ENCODE measurements at regions not wholly inside any gene's neighbourhood (a gene's known extent, or its start where the extent isn't known, plus 50 kb on each side); places are given as distances from the start of the nearest gene placed in this dataset.

DNA sequence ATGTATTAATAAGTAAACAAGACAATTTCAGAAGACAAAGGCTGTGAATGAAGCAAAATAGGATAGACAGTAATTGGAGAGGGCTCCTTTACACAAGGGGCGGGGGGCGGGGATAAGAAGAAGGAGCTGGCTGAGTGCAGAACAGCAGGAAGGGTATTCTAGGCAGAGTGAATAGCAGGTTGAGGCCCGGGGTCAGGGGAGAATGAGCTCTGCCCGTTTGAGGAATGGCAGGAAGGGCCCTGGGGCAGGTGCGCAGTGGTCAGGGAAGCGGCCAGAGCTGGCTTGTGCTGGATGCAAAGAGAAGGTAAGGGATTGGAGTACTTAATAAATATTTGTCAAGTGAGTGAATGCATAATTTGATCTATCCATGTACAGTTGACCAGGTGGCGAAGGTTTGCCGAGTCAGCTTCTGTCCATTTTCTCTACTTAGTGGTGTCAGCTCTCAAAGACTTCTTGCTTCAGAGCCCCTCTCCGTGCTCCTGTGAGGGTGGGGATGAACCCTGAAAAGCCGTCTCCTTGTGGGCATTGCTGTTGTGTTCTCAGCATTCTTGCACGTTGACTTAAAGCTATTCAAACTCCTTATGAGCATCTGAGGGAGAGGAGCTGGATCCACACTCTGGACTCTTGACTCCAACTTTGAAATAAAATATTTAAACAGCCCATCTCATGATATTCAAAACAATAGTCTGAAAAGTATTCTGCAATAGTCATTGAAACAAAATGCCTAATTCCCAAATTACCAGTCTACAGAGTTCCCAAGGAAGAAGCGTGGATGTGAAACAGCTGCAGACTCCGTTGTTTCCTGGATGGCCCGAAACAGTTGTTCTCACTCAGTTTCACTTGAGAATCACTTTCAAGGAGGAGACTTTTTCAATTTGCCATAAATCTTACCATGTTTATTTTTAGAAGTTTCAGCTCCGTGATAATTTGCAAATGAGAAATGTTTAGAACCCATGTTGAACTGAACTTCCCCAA, 105.1 kb downstream of the EDN3 start:
- TF ChIP-seq POLR2A (IDR thresholded peaks at IDR 0.05) (no peak), CTCF (IDR thresholded peaks at IDR 0.05) (no peak)
- no peak overlapping the region for H3K4me3 ChIP-seq
- H3K27me3 ChIP-seq: peaks cover 0 to 48% of the 10 kb centered on the region in 2 donors
- no peak for DNase-seq
- intact Hi-C loops (cut with DNase I; ENCODE audit: low total_unique reads): no loop called here
- H3K4me1 ChIP-seq: no peaks in the 10 kb centered on the region
- no peaks in the 10 kb centered on the region for H3K9me3 ChIP-seq
- H3K27ac ChIP-seq: no peak overlapping the region
- no peaks in the 10 kb centered on the region for H3K36me3 ChIP-seq

DNA sequence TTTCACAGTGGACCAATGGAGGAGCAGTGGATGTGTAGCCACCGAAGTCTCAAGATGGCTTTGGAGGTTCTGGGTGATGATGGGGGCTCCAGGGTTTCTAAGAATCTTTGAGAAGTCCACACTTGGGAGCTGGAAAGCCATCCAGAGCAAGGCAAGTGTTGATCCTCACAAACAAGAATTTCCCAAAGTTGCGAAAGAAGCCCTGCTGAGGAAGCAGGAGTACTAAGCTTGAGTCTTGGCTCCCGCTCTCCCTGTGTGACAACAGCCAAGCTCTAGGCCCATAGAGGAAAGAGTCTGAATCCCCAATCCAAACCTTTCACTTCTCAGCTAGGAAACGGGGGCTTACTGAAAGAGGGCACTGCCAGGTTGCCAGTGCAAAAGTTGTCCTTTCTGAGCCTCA, 106.0 kb downstream of the EDN3 start:
- Histone ChIP-seq H3K27ac (no peak overlapping the region), H3K27me3 (peaks cover 0 to 42% of the 10 kb centered on the region in 2 donors), H3K4me1 (no peaks in the 10 kb centered on the region), H3K4me3 (no peak overlapping the region), H3K9me3 (no peaks in the 10 kb centered on the region), H3K36me3 (no peaks in the 10 kb centered on the region)
- intact Hi-C loops (cut with DNase I; ENCODE audit: low total_unique reads): no loop called here
- TF ChIP-seq POLR2A (IDR thresholded peaks at IDR 0.05): no peak
- no peak for TF ChIP-seq CTCF (IDR thresholded peaks at IDR 0.05)
- DNase-seq: no peak

- H3K9me3 ChIP-seq: no peaks in the 10 kb centered on the region
- TF ChIP-seq POLR2A (IDR thresholded peaks at IDR 0.05): no peak
- no peak for TF ChIP-seq CTCF (IDR thresholded peaks at IDR 0.05)
- no peak overlapping the region for H3K27ac ChIP-seq
- intact Hi-C loops (cut with DNase I; ENCODE audit: low total_unique reads): no loop called here
- no peaks in the 10 kb centered on the region for H3K4me1 ChIP-seq
- H3K36me3 ChIP-seq: no peaks in the 10 kb centered on the region
- no peak overlapping the region for H3K4me3 ChIP-seq
- DNase-seq: no peak
- H3K27me3 ChIP-seq: peaks cover 0 to 6% of the 10 kb centered on the region in 2 donors
Observed at GRCh38 chr20:59411170-59411569, 110.8 kb downstream of the EDN3 start.

GRCh38 chr20:59411589-59411988, 111.2 kb downstream of the EDN3 start:
- no peaks in the 10 kb centered on the region for H3K36me3 ChIP-seq
- H3K27ac ChIP-seq: no peak overlapping the region
- H3K4me3 ChIP-seq: no peak overlapping the region
- DNase-seq: no peak
- no peaks in the 10 kb centered on the region for H3K9me3 ChIP-seq
- TF ChIP-seq POLR2A (IDR thresholded peaks at IDR 0.05): no peak
- TF ChIP-seq CTCF (IDR thresholded peaks at IDR 0.05): no peak
- H3K27me3 ChIP-seq: peaks cover 0 to 5% of the 10 kb centered on the region in 2 donors
- intact Hi-C loops (cut with DNase I; ENCODE audit: low total_unique reads): no loop called here
- no peaks in the 10 kb centered on the region for H3K4me1 ChIP-seq

GRCh38 chr20:59412181-59412580, 111.8 kb downstream of the EDN3 start:
- no peaks in the 10 kb centered on the region for H3K36me3 ChIP-seq
- H3K27me3 ChIP-seq: peaks cover 0 to 5% of the 10 kb centered on the region in 2 donors
- no peak for TF ChIP-seq CTCF (IDR thresholded peaks at IDR 0.05)
- no peak for TF ChIP-seq POLR2A (IDR thresholded peaks at IDR 0.05)
- no peak overlapping the region for H3K4me3 ChIP-seq
- no peaks in the 10 kb centered on the region for H3K9me3 ChIP-seq
- intact Hi-C loops (cut with DNase I; ENCODE audit: low total_unique reads): no loop called here
- DNase-seq: no peak
- no peaks in the 10 kb centered on the region for H3K4me1 ChIP-seq
- H3K27ac ChIP-seq: no peak overlapping the region
